ENCODE measurements at regions not wholly inside any gene's neighbourhood (a gene's known extent, or its start where the extent isn't known, plus 50 kb on each side); places are given as distances from the start of the nearest gene placed in this dataset.

GRCh38 chr12:127239781-127240180, 1027.2 kb upstream of the TMEM132C start:
- no peak for DNase-seq (ENCODE audit: low read depth)

GRCh38 chr12:127240249-127240929, 1026.6 kb upstream of the TMEM132C start:
- no peak for DNase-seq (ENCODE audit: low read depth)

- DNase-seq (ENCODE audit: low read depth), result no peak
These were observed 1025.7 kb upstream of the TMEM132C start for GRCh38 chr12:127241072-127241817.

DNA sequence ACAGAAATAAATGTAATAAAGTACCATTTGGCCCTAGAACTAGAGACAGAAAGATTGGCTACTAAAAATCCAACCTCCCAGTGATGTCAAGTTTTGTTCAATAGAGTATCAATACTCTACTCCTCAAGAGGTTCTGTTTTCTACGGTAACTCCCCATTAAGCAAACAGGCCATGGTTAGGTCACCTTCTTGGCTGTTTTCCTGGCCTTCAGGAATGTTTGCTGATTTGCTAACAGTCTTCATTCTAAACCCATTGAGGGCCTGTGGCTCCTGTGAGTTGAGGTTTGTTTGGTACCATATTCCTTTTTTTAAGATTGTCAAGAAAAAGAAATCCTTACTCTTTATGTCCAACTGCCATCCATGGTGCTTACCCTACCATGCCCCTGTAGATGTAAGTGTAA, 1022.0 kb upstream of the TMEM132C start:
- DNase-seq (ENCODE audit: low read depth), result no peak

- peak; percentile 32 for DNase-seq (ENCODE audit: low read depth)
These were observed 1021.5 kb upstream of the TMEM132C start for GRCh38 chr12:127245437-127245836.

DNA sequence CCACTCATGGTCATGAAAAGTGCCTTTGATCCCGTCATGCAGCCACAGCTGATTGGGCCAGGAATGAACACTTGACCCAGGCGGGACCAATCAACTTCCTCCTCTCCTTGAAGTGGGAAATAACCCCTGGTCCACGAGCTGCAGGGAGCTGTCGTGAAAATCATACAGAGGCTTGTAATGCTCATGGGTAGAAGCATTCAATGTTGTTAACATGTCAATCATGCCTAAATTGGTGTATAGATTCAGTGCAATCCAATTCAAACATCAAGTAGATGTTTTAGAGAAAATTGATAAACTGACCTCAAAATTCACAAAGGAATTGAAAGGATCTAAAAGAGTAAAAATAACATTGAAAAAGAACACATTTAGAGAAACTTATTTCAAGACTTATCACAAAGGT, 1019.0 kb upstream of the TMEM132C start:
- DNase-seq (ENCODE audit: low read depth), result no peak

DNA sequence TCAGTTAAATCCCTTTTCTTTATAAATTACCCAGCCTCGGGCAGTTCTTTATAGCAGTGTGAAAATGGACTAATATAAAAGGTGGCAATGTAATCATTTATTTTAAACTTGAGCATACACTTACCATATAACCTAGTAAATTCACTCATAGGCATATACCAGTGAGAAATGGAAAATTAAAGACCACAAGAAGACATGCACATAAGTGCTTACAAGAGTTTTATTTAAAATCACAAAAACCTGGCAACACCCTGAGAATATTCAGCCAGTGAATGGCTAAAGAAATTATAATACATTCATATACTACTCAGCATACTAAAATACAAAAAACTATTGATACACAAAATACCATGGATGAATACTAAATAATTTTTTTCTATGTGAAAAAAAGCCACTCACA, 1017.5 kb upstream of the TMEM132C start:
- DNase-seq (ENCODE audit: low read depth), result no peak

DNA sequence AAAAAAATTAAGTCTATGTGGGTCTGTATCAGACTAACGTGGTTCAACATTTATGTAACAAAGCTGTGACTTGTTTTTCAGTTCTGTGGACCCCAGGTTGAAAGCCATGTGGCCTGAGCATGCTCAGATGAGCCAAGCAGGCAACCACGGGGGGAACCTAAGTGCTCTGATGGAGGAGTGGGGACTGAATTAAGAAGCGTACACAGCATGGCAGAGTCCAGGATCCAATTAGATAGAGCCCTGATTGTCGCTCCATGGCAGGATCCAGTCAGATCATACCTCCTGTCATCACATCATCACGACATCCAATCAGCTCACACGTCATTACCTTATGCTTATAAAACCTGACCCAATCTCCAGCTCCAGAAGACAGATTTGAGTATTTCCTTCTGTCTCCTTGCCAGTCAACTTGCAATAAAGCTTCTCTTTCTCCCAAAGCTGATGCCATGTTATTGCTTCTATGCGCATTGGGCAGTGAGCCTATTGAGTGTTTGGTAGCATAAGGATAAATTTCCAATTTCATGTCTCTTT, 1013.1 kb upstream of the TMEM132C start:
- no peak for DNase-seq (ENCODE audit: low read depth)

DNA sequence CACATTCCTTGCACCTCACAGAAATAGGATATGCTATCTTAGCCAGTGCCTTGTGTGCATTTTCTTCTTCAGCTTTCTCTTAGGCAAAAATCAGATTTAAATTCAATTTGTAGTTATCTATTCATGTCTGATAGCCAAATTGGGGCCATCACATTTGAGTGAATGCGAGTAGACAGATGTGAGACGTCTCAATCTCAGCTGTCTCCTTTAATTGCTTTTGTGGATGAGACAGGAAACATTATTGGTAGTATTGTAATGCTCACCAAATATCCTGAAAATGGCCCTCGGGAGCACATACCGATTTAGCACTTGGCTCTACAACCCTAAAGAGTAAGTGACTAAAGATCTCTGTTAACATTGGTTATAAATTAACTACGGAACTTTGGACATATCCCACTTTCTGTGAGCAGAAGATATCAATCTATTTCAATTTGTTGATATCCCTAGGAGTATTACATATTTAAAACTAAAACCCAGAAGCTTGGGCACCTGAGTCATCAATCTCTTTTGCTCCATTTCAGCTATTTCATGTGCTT, 1012.5 kb upstream of the TMEM132C start:
- no peak for DNase-seq (ENCODE audit: low read depth)

DNA sequence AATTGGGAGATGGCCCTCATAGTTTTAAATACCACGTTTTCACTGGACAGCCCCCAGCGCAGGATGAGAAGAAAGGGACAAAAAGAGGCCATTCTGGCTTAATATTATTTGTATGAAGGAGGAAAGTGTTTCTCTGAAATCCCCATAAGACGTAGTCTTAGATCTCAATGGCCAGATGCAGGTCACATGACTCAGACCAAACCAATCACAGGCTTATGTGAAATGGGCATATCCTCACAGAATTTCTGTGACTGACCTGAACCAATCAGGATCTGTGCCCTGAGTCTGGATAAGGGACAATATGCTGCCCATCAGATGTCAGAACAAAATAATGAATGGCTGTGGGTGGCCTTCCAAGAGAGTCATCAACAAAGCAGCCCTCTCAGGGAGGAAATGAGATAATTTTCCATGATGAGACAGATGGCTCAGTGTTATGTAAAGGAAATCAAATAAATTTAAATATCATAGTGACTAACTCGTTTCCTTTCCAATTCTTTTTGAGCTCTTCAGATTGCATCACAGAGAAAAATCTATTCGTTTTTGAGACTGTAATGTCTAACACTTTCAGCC, 1009.5 kb upstream of the TMEM132C start:
- DNase-seq (ENCODE audit: low read depth), result peak; percentile 89

DNA sequence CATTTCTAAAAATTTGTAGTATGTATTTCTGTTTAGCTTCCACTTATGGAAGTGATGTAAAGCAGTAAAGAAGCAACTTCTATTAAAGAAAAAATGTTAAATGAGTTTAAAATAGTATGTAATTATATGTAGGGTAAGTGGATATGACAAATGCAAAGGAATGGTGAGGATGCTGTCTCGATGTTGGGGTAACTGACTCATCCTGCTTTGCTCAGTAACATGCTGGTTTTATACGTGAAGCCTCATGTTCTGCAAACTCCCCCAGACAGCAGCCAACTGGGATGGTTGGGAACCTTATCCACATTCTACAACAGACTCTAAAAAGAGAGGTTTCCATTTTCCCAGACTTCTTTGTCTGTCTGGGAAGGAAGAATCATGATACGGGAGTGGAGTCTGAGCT, 1006.4 kb upstream of the TMEM132C start:
- peak; percentile 61 for DNase-seq (ENCODE audit: low read depth)

DNA sequence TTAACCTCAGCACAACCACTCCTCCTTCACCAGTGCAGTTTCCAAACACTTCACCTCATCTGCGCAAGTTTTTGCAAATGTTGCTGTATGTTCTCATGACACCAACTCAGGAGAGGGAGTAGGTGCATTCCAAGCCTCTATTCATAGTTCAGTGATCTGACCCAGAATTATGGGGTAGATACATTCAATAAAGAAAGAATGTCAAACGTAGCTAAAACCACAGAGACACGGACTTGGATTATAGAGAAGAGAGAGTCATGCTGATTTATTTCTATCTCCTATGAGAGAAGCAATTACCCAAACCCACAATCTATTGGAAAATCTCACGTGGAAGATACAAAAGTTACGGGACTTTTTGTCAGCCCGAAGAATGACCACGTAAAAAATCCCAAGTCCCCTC, 1006.0 kb upstream of the TMEM132C start:
- no peak for DNase-seq (ENCODE audit: low read depth)

- DNase-seq (ENCODE audit: low read depth), result no peak
These were observed 1004.4 kb upstream of the TMEM132C start for GRCh38 chr12:127262615-127263014.

DNA sequence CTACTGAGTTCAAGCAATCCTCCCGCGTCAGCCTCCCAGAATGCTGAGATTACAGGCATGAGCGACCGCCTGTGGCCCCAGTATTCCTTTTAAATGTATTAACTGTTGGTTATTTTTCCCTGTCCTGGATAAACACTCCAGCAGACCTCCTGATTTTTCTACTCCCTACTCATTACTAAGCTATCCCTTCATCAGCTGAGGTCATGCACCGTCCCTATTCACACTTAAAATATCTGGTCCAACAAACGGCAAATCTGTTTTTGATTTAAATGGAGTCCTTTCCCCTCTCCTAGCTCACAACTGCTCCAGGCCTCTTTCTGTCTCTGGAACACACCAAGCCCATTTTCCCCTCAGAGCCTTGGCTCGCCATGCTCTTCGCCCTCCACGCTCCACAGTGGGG, 1003.3 kb upstream of the TMEM132C start:
- no peak for DNase-seq (ENCODE audit: low read depth)

DNA sequence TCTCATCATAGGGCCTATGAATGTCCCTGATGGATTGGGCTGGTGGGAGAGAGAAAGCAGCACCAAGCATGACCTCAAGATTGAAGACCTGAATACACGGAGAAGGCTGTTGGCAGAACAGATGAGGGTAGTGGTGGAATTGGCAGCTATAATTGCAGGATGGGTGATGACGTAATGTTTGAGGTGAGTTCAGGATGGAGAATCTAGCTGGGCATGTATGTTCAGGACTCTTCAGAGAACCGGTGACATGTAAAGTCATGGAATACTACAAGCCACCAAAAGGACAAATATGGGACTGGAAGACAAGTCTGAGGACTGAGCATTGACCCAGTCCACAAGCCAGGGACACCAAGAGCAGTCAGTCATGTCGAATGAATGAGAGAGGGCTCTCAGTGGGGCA, 999.8 kb upstream of the TMEM132C start:
- DNase-seq (ENCODE audit: low read depth), result no peak

- DNase-seq (ENCODE audit: low read depth), result no peak
These were observed 998.8 kb upstream of the TMEM132C start for GRCh38 chr12:127268213-127268612.

- DNase-seq (ENCODE audit: low read depth), result no peak
These were observed 998.1 kb upstream of the TMEM132C start for GRCh38 chr12:127268706-127269425.

- DNase-seq (ENCODE audit: low read depth), result peak; percentile 97
These were observed 996.8 kb upstream of the TMEM132C start for GRCh38 chr12:127270193-127270592.

DNA sequence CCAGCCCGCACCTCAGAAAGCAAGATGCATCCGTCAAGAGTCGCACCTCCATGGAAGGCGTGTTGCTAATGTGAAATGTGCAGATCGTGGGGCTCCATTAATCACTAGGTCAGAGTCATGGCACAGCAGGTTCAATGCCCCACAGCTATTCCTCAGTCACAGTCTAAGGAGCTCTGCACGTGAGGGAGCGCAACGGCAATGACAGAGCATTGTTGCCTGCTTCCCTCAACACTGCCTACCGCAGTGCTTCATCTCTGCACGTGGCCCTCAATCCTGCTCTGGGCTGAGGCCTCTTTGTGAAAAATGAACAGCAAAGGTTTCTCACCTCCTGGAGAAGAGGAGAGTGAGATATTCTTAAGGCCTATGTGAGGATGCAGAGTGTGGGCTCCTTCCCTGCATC, 995.2 kb upstream of the TMEM132C start:
- DNase-seq (ENCODE audit: low read depth), result no peak

DNA sequence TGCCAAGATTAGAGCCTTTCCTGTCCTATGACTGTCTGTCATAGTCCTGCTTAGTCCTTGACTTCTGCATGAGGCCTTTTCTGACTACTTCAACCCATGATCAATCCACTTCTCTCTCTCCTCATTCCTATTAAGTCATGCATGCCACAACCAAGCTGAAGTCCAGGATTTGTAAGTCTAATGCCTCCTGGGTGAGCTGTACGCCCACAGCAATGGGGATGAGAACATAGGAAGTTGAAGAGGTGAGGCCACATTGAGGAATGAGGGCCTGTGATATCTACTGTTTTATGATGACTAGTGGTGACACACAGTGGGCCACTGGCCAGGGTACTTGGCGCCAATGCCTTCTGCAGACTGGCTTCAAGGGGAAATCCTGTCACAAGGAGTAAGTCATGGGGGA, 994.1 kb upstream of the TMEM132C start:
- DNase-seq (ENCODE audit: low read depth), result peak; percentile 99

DNA sequence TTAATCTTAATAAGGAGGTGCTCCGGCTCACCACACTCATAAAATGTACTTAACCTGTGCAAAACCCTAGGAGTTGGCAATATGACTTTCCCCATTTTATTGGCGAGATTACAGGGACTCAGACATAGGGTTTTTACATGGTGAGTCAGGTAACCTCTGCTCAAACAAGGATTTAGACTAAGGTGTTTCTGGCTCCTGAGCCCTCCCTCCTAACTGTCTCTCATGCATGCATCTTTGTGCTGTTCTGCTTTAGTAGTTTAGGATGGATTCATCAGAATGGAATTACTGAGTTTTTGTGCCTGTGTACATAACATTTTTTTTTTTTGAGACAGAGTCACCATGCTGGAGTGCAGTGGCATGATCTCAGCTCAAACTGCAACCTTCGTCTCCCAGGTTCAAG, 993.3 kb upstream of the TMEM132C start:
- DNase-seq (ENCODE audit: low read depth), result peak; percentile 52

GRCh38 chr12:127275416-127275815, 991.6 kb upstream of the TMEM132C start:
- DNase-seq (ENCODE audit: low read depth), result no peak

Measured in HT1080 (cell line).